Testis (tissue), 2 donors: ENCODE measurements at regions not wholly inside any gene's neighbourhood (a gene's known extent, or its start where the extent isn't known, plus 50 kb on each side); places are given as distances from the start of the nearest gene placed in this dataset.

Experiments
- POLR2A ChIP-seq: fragments of 450-650 bp; IDR thresholded peaks from one replicate; pipeline ENCODE4 v1.6.1; 2017; ENCODE audit warnings: antibody characterized with exemption, mild to moderate bottlenecking, moderate library complexity
- TF ChIP-seq, protein P1 (sequence below), 3 experiments: fragments of 450-650 bp in 2 of 3; fragments of 200-600 bp in 1 of 3; sonication (generic) in 1 of 3; IDR thresholded peaks; one replicate each; pipeline ENCODE4 v1.5.1; 2016 to 2019; ENCODE audit warnings: antibody characterized with exemption in 3 of 3, mild to moderate bottlenecking in 2 of 3, moderate library complexity in 1 of 3

GRCh38 chr4:159463235-159463634 lies 360.4 kb downstream of the RAPGEF2 start:
- TF ChIP-seq POLR2A, result no peak
- TF ChIP-seq, protein P1, sequence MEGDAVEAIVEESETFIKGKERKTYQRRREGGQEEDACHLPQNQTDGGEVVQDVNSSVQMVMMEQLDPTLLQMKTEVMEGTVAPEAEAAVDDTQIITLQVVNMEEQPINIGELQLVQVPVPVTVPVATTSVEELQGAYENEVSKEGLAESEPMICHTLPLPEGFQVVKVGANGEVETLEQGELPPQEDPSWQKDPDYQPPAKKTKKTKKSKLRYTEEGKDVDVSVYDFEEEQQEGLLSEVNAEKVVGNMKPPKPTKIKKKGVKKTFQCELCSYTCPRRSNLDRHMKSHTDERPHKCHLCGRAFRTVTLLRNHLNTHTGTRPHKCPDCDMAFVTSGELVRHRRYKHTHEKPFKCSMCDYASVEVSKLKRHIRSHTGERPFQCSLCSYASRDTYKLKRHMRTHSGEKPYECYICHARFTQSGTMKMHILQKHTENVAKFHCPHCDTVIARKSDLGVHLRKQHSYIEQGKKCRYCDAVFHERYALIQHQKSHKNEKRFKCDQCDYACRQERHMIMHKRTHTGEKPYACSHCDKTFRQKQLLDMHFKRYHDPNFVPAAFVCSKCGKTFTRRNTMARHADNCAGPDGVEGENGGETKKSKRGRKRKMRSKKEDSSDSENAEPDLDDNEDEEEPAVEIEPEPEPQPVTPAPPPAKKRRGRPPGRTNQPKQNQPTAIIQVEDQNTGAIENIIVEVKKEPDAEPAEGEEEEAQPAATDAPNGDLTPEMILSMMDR (IDR thresholded peaks at IDR 0.05), result no peak
